ENCODE measurements at regions not wholly inside any gene's neighbourhood (a gene's known extent, or its start where the extent isn't known, plus 50 kb on each side); places are given as distances from the start of the nearest gene placed in this dataset.

GRCh38 chrX:10749113-10749512, 128.7 kb upstream of the MID1 start:
- no peak for DNase-seq

GRCh38 chrX:10750581-10750980, 130.2 kb upstream of the MID1 start:
- DNase-seq = no peak

- DNase-seq = no peak
These were observed 132.7 kb upstream of the MID1 start for GRCh38 chrX:10753116-10753515.

- DNase-seq = no peak
These were observed 134.1 kb upstream of the MID1 start for GRCh38 chrX:10754445-10754844.

GRCh38 chrX:10755439-10756334, 135.3 kb upstream of the MID1 start:
- DNase-seq = peak; percentile 37

GRCh38 chrX:10756441-10756840, 136.1 kb upstream of the MID1 start:
- peak; percentile 31 for DNase-seq

- no peak for DNase-seq
These were observed 138.9 kb upstream of the MID1 start for GRCh38 chrX:10759141-10759799.

GRCh38 chrX:10761447-10761846, 141.1 kb upstream of the MID1 start:
- no peak for DNase-seq

GRCh38 chrX:10769195-10769594, 148.8 kb upstream of the MID1 start:
- DNase-seq = no peak

GRCh38 chrX:10769696-10770619, 149.6 kb upstream of the MID1 start:
- DNase-seq = no peak

GRCh38 chrX:10773318-10773717, 152.9 kb upstream of the MID1 start:
- DNase-seq = no peak

GRCh38 chrX:10781847-10782530, 161.6 kb upstream of the MID1 start:
- DNase-seq = no peak

- no peak for DNase-seq
These were observed 163.1 kb upstream of the MID1 start for GRCh38 chrX:10783451-10783995.

- DNase-seq = no peak
These were observed 166.9 kb upstream of the MID1 start for GRCh38 chrX:10787264-10787663.

- no peak for DNase-seq
These were observed 173.8 kb upstream of the MID1 start for GRCh38 chrX:10794203-10794630.

- DNase-seq = no peak
These were observed 175.3 kb upstream of the MID1 start for GRCh38 chrX:10795721-10796120.

GRCh38 chrX:10797466-10797865, 177.1 kb upstream of the MID1 start:
- no peak for DNase-seq

- DNase-seq = no peak
These were observed 177.7 kb upstream of the MID1 start for GRCh38 chrX:10798041-10798440.

- no peak for DNase-seq
These were observed 180.4 kb upstream of the MID1 start for GRCh38 chrX:10800796-10801195.

GRCh38 chrX:10811111-10811510, 190.7 kb upstream of the MID1 start:
- DNase-seq = no peak

GRCh38 chrX:10813761-10814160, 193.4 kb upstream of the MID1 start:
- DNase-seq = no peak

- DNase-seq = no peak
These were observed 198.3 kb upstream of the MID1 start for GRCh38 chrX:10818651-10819050.
